ENCODE measurements at regions not wholly inside any gene's neighbourhood (a gene's known extent, or its start where the extent isn't known, plus 50 kb on each side); places are given as distances from the start of the nearest gene placed in this dataset.
A peak's percentile ranks its signal among the peaks of the same experiment; 100 is the strongest.

DNA sequence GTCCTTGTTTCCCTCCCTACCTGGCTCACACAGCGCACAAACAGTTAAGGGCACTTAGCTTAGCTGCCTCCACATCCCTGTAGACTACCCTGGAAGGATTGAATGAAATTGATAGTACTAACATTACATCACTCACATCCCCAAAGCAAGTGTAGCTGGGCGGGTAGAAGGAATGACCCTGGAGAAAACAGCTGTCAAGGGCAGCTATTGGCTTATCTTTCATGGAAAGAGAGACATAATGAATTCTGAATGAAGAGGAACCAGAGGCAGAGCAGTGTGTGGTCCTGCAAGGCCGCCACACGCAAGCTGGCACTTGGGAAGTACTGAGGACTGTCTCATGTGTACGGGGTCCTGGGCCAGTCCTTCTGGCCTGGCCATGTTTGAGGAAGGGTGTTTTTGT lies 369.6 kb upstream of the RGMA start:
- CTCF ChIA-PET (ENCODE audit: partially characterized antibody) = interaction anchor here (0.6 to 1.0 kb wide), 2 partner anchors 306 to 428 kb away, joined by 3 read pairs; no protein-coding TSS in a partner anchor
- no peak overlapping the region for H3K27ac ChIP-seq (ENCODE audit: low read depth, low read length)

More for the DNA sequence above, 369.6 kb upstream of the RGMA start:
- no peak overlapping the region for H4K8ac ChIP-seq (ENCODE audit: extremely low read depth, insufficient read depth, low read length)
- no peaks in the 10 kb centered on the region for H3K27me3 ChIP-seq (replicated peaks in 1 of 4; ENCODE audit: control insufficient read depth in 3 of 4, extremely low read depth in 1 of 4, insufficient read depth in 3 of 4, low read length in 3 of 4)
- TF ChIP-seq TCF12 (IDR thresholded peaks at IDR 0.05; ENCODE audit: low read depth, low read length) = no peak
- no peak for TF ChIP-seq SIX5 (IDR thresholded peaks at IDR 0.05; ENCODE audit: low read depth, low read length)
- TF ChIP-seq SIRT6 (IDR thresholded peaks at IDR 0.05; ENCODE audit: low read length) = no peak
- TF ChIP-seq POLR2AphosphoS5 (IDR thresholded peaks at IDR 0.05; ENCODE audit: low read depth, low read length) = no peak
- TF ChIP-seq GTF2F1 (IDR thresholded peaks at IDR 0.05; ENCODE audit: borderline replicate concordance, low read depth, low read length) = no peak
- TF ChIP-seq EZH2 (IDR thresholded peaks at IDR 0.05; ENCODE audit: low read depth, low read length, severe bottlenecking) = no peak
- TF ChIP-seq, protein P1, sequence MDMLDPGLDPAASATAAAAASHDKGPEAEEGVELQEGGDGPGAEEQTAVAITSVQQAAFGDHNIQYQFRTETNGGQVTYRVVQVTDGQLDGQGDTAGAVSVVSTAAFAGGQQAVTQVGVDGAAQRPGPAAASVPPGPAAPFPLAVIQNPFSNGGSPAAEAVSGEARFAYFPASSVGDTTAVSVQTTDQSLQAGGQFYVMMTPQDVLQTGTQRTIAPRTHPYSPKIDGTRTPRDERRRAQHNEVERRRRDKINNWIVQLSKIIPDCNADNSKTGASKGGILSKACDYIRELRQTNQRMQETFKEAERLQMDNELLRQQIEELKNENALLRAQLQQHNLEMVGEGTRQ (IDR thresholded peaks at IDR 0.05; ENCODE audit: low read length) = no peak
- no peak overlapping the region for H2AK5ac ChIP-seq (ENCODE audit: low read depth, low read length)
- H4K20me1 ChIP-seq (replicated peaks in 1 of 2; ENCODE audit: control insufficient read depth in 1 of 2, insufficient read depth in 2 of 2, low read length in 2 of 2) = no peaks in the 10 kb centered on the region
- H3K4me3 ChIP-seq (ENCODE audit: extremely low read depth in 1 of 4, insufficient read depth in 2 of 4, low read depth in 3 of 4, low read length in 4 of 4) = no peak overlapping the region
- H2BK12ac ChIP-seq (ENCODE audit: low read depth, low read length) = 0 out of 2 replicates have a peak overlapping the region, but pooled peaks have one; percentile 27
- peaks cover 0 to 5% (median 2%) of the 10 kb centered on the region in 4 experiments; a peak in 3 of 7 replicates for H3K4me1 ChIP-seq (replicated peaks in 1 of 4; ENCODE audit: control insufficient read depth in 3 of 4, insufficient read depth in 4 of 4, low read length in 3 of 4)
- 0 out of 2 replicates have a peak overlapping the region, but pooled peaks have one; percentile 21 for H2BK20ac ChIP-seq (ENCODE audit: low read length)
- H3K79me1 ChIP-seq (ENCODE audit: low read depth, low read length) = no peaks in the 10 kb centered on the region
- H3K14ac ChIP-seq (ENCODE audit: insufficient read length) = no peak overlapping the region
- H3K36me3 ChIP-seq (ENCODE audit: control insufficient read depth in 2 of 4, insufficient read depth in 4 of 4, low read length in 3 of 4) = no peaks in the 10 kb centered on the region
- H2BK5ac ChIP-seq (ENCODE audit: low read depth, low read length) = no peak overlapping the region
- FAIRE-seq (no peak), DNase-seq (ENCODE audit: low read depth in 1 of 2, low spot score in 2 of 2) (no peak)
- H3K23ac ChIP-seq (ENCODE audit: insufficient read length) = no peak overlapping the region
- H4K91ac ChIP-seq (replicated peaks; ENCODE audit: insufficient read length, low read length) = no peak overlapping the region
- H3K4ac ChIP-seq (replicated peaks; ENCODE audit: insufficient read length, low read depth, low read length) = no peak overlapping the region
- H3K56ac ChIP-seq (replicated peaks; ENCODE audit: insufficient read length, low read depth, low read length) = no peak overlapping the region
- no peak overlapping the region for H3K18ac ChIP-seq (ENCODE audit: extremely low read depth, low read length)
- no peaks in the 10 kb centered on the region for H3K23me2 ChIP-seq (ENCODE audit: low read depth, low read length)
- H4K5ac ChIP-seq (ENCODE audit: insufficient read length, low read depth, low read length) = no peak overlapping the region
- no peak overlapping the region for H3K4me2 ChIP-seq (ENCODE audit: insufficient read depth in 1 of 2, low read depth in 2 of 2, low read length in 2 of 2)
- H2AFZ ChIP-seq (ENCODE audit: low read length) = no peak overlapping the region
- H2BK120ac ChIP-seq (replicated peaks; ENCODE audit: low read depth, low read length) = no peak overlapping the region
- 85% methylated on average over 5 of the region's 5 CpGs; no CpG with 5 or more reads in 1 of the 2 experiments for WGBS, 2 experiments (ENCODE audit: extremely low coverage in 1 of 2, insufficient coverage in 1 of 2, insufficient read length in 1 of 2, insufficient replicate concordance in 2 of 2, low coverage in 1 of 2, low lambda C conversion rate in 2 of 2, missing lambda C conversion rate in 1 of 2)
- H2BK15ac ChIP-seq (ENCODE audit: low read length) = no peak overlapping the region
- POLR2A ChIA-PET (ENCODE audit: partially characterized antibody) = interaction anchor here (0.6 kb wide), 1 partner anchor 11 kb away, joined by 3 read pairs; no protein-coding TSS in a partner anchor
- H3K9me3 ChIP-seq (ENCODE audit: insufficient read depth in 2 of 2, low read depth in 1 of 2, low read length in 1 of 2) = no peaks in the 10 kb centered on the region
- no peak overlapping the region for H3K9ac ChIP-seq (replicated peaks in 1 of 4; ENCODE audit: extremely low read depth in 1 of 4, low read depth in 3 of 4, low read length in 3 of 4)
- no peaks in the 10 kb centered on the region for H3K79me2 ChIP-seq (ENCODE audit: control insufficient read depth in 1 of 2, insufficient read depth in 2 of 2, low read length in 2 of 2)

Measured in H1 (cell line).